ENCODE measurements at regions not wholly inside any gene's neighbourhood (a gene's known extent, or its start where the extent isn't known, plus 50 kb on each side); places are given as distances from the start of the nearest gene placed in this dataset.

- no peaks in the 10 kb centered on the region for H3K27me3 ChIP-seq
- H3K4me3 ChIP-seq: no peak overlapping the region
- no peak for TF ChIP-seq POLR2A (IDR thresholded peaks at IDR 0.05)
- TF ChIP-seq CTCF (IDR thresholded peaks at IDR 0.05): no peak
- DNase-seq: no peak
- WGBS (ENCODE audit: insufficient coverage, low coverage, low lambda C conversion rate, missing lambda C conversion rate): 40% methylated on average over 6 of the region's 8 CpGs
- no peak overlapping the region for H3K27ac ChIP-seq
- H3K9me3 ChIP-seq: no peaks in the 10 kb centered on the region
- intact Hi-C loops (cut with DNase I): no loop called here
- peak in 3 of 4 donors; percentile 19 to 40 (median 21) for ATAC-seq
- H3K4me1 ChIP-seq: peaks cover 0 to 14% (median 0%) of the 10 kb centered on the region in 4 donors
- no peaks in the 10 kb centered on the region for H3K36me3 ChIP-seq
These were observed 81.2 kb downstream of the SPRY1 start for GRCh38 chr4:123477711-123478209.

GRCh38 chr4:123478859-123479345 lies 82.3 kb downstream of the SPRY1 start:
- Histone ChIP-seq H3K9me3 (no peaks in the 10 kb centered on the region), H3K4me3 (no peak overlapping the region), H3K36me3 (no peaks in the 10 kb centered on the region), H3K4me1 (peaks cover 0 to 14% (median 0%) of the 10 kb centered on the region in 4 donors), H3K27ac (no peak overlapping the region), H3K27me3 (no peaks in the 10 kb centered on the region)
- WGBS (ENCODE audit: insufficient coverage, low coverage, low lambda C conversion rate, missing lambda C conversion rate): 22% methylated on average over 6 of the region's 6 CpGs
- DNase-seq (peak; percentile 21 to 62 (median 46)), ATAC-seq (peak; percentile 75 to 91 (median 84))
- intact Hi-C loops (cut with DNase I): no loop called here
- TF ChIP-seq POLR2A (IDR thresholded peaks at IDR 0.05) (no peak), CTCF (IDR thresholded peaks at IDR 0.05) (no peak)

GRCh38 chr4:123479944-123480343 lies 83.3 kb downstream of the SPRY1 start:
- 38% methylated on average over 2 of the region's 2 CpGs for WGBS (ENCODE audit: insufficient coverage, low coverage, low lambda C conversion rate, missing lambda C conversion rate)
- H3K9me3 ChIP-seq: no peaks in the 10 kb centered on the region
- H3K4me1 ChIP-seq: peaks cover 0 to 14% (median 0%) of the 10 kb centered on the region in 4 donors
- no peak overlapping the region for H3K27ac ChIP-seq
- H3K4me3 ChIP-seq: no peak overlapping the region
- H3K27me3 ChIP-seq: no peaks in the 10 kb centered on the region
- ATAC-seq: peak; percentile 56 to 78 (median 72)
- TF ChIP-seq POLR2A (IDR thresholded peaks at IDR 0.05) (no peak), CTCF (IDR thresholded peaks at IDR 0.05) (no peak)
- intact Hi-C loops (cut with DNase I): no loop called here
- H3K36me3 ChIP-seq: no peaks in the 10 kb centered on the region
- DNase-seq: no peak

GRCh38 chr4:123480706-123481418 lies 84.3 kb downstream of the SPRY1 start:
- ATAC-seq (no peak), DNase-seq (no peak)
- Histone ChIP-seq H3K36me3 (no peaks in the 10 kb centered on the region), H3K4me3 (no peak overlapping the region), H3K4me1 (peaks cover 0 to 14% (median 0%) of the 10 kb centered on the region in 4 donors), H3K9me3 (no peaks in the 10 kb centered on the region), H3K27me3 (no peaks in the 10 kb centered on the region), H3K27ac (no peak overlapping the region)
- intact Hi-C loops (cut with DNase I): no loop called here
- WGBS (ENCODE audit: insufficient coverage, low coverage, low lambda C conversion rate, missing lambda C conversion rate): 64% methylated on average over 2 of the region's 7 CpGs
- no peak for TF ChIP-seq CTCF (IDR thresholded peaks at IDR 0.05)
- no peak for TF ChIP-seq POLR2A (IDR thresholded peaks at IDR 0.05)
